ENCODE measurements at regions not wholly inside any gene's neighbourhood (a gene's known extent, or its start where the extent isn't known, plus 50 kb on each side); places are given as distances from the start of the nearest gene placed in this dataset.
"Not testable (repeated sequence)": the region's sequence is repeated elsewhere in the genome, so short reads cannot be mapped to it uniquely, and the experiment has no call there.

GRCh38 chr4:4057226-4057625 lies 169.5 kb downstream of the OTOP1 start:
- TF ChIP-seq CTCF (IDR thresholded peaks at IDR 0.05 in 2 of 3, conservative IDR thresholded peaks at IDR 0.05 in 1 of 3; ENCODE audit: insufficient read depth in 2 of 3, low read depth in 1 of 3, low read length in 3 of 3); USF2 (CRISPR knock-in tag; IDR thresholded peaks at IDR 0.05); U2AF1 (optimal IDR thresholded peaks at IDR 0.05; ENCODE audit: low read depth, low read length); ZFP30 (CRISPR knock-in tag; IDR thresholded peaks at IDR 0.05; ENCODE audit: borderline replicate concordance); TBL1XR1 (IDR thresholded peaks at IDR 0.05; ENCODE audit: low read length in 2 of 2); ZFP36 (IDR thresholded peaks at IDR 0.05; ENCODE audit: low read depth, low read length, partially characterized antibody); POLR2A (conservative IDR thresholded peaks at IDR 0.05): not testable (repeated sequence)

Data from K562 (cell line).